Adrenal gland (tissue), 9 donors: ENCODE measurements at regions not wholly inside any gene's neighbourhood (a gene's known extent, or its start where the extent isn't known, plus 50 kb on each side); places are given as distances from the start of the nearest gene placed in this dataset.

Source experiments
- DNase-seq, 7 donors: peaks; one replicate each; pipeline ENCODE4 v3.0.0-alpha.2; 2019 to 2020
- H3K27ac ChIP-seq, 5 donors: fragments of 200-600 bp; sonication (generic) in 4 of 5; 1 replicate in 3 of 5; 2 replicates in 2 of 5; pipeline versions ENCODE4 v1.5.1 to v1.8.0; 2016 to 2020; ENCODE audit warnings: mild to moderate bottlenecking in 1 of 5
- H3K27me3 ChIP-seq: fragments of 200-600 bp; 2 replicates; pipeline ENCODE4 v1.8.0; 2021
- H3K36me3 ChIP-seq, 2 donors: fragments of 200-600 bp; replicated peaks in 1 of 2; 1 replicate in 1 of 2; 2 replicates in 1 of 2; pipeline versions ENCODE4 v1.5.1 to v1.8.0; 2018 to 2022
- H3K4me1 ChIP-seq, 2 donors: fragments of 200-600 bp; replicated peaks in 1 of 2; 1 replicate in 1 of 2; 2 replicates in 1 of 2; pipeline versions ENCODE4 v1.5.1 to v1.8.0; 2018 to 2021
- H3K4me3 ChIP-seq, 4 donors: fragments of 200-600 bp; sonication (generic) in 3 of 4; one replicate each; pipeline ENCODE4 v1.5.1; 2016 to 2018
- H3K9me3 ChIP-seq, 3 donors: fragments of 200-600 bp; sonication (generic) in 1 of 3; replicated peaks in 1 of 3; 1 replicate in 2 of 3; 2 replicates in 1 of 3; pipeline versions ENCODE4 v1.5.1 to v1.8.0; 2016 to 2021
- POLR2A ChIP-seq, 2 donors: fragments of 450-650 bp; IDR thresholded peaks; one replicate each; pipeline ENCODE4 v1.6.1; 2017; ENCODE audit warnings: antibody characterized with exemption in 2 of 2, mild to moderate bottlenecking in 2 of 2, moderate library complexity in 1 of 2
- WGBS, 4 donors: extraction: QIAGEN DNeasy Blood & Tissue Kit in 2 of 4; methylation state at CpG; one replicate each; pipeline versions ENCODE4 v1.1.5 to v1.1.7; 2013 to 2017; 5-methylcytosine and 5-hydroxymethylcytosine counted together
- intact Hi-C, 2 donors: fragments of 100-400 bp; cut with DNase I; formaldehyde crosslinking; loops; one replicate each; pipeline versions ENCODE4 v1.14.1 to v1.15.0; 2022 to 2023
- TF ChIP-seq, protein P1 (sequence below), 6 experiments: fragments of 450-650 bp in 4 of 6; fragments of 200-600 bp in 2 of 6; sonication (generic) in 1 of 6; IDR thresholded peaks; 1 replicate in 5 of 6; 2 replicates in 1 of 6; pipeline versions ENCODE4 v1.5.1 to v1.8.0; 2016 to 2021; ENCODE audit warnings: antibody characterized with exemption in 6 of 6, mild to moderate bottlenecking in 2 of 6, moderate library complexity in 1 of 6
- donor health status: healthy with polysubstance abuse.
- donor health status: Bipolar disorder and iron deficiency.
- donor health status: DM: yes; HTN: yes; CAD: no.
- donor health status: DM: no; HTN: no; CAD: no.
- donor health status: DM: no; HTN: no; CAD: no.

DNA sequence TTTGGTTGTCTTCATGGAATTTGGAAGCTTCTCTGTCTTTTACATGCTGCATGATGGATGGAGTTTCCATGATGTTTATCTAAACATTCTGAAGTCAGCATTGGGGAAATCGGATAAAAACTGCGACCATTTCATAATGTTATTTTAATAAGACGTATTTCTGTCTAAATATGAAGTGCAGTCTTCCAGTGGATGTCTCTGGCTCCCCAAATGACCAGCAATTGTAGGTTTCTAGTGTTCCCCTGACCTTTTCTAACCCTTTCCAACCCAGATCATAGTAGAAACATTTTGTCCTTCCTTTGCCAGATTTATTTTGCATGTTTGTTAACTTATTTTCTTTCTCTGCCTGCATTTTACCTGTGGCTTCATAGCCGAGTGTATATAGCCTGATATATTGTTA is 559.3 kb downstream of the ADCYAP1 start:
- intact Hi-C loops, result no loop called here
- no peak overlapping the region for H3K27ac ChIP-seq
- H3K27me3 ChIP-seq, result no peaks in the 10 kb centered on the region
- 49 to 67% (median 55%) methylated on average over 4 of the region's 4 CpGs for WGBS, 4 donors
- no peak for DNase-seq
- no peaks in the 10 kb centered on the region for H3K9me3 ChIP-seq
- no peaks in the 10 kb centered on the region for H3K4me1 ChIP-seq
- no peak for TF ChIP-seq POLR2A (IDR thresholded peaks at IDR 0.05)
- TF ChIP-seq, protein P1, sequence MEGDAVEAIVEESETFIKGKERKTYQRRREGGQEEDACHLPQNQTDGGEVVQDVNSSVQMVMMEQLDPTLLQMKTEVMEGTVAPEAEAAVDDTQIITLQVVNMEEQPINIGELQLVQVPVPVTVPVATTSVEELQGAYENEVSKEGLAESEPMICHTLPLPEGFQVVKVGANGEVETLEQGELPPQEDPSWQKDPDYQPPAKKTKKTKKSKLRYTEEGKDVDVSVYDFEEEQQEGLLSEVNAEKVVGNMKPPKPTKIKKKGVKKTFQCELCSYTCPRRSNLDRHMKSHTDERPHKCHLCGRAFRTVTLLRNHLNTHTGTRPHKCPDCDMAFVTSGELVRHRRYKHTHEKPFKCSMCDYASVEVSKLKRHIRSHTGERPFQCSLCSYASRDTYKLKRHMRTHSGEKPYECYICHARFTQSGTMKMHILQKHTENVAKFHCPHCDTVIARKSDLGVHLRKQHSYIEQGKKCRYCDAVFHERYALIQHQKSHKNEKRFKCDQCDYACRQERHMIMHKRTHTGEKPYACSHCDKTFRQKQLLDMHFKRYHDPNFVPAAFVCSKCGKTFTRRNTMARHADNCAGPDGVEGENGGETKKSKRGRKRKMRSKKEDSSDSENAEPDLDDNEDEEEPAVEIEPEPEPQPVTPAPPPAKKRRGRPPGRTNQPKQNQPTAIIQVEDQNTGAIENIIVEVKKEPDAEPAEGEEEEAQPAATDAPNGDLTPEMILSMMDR (IDR thresholded peaks at IDR 0.05), result no peak
- H3K36me3 ChIP-seq, result no peaks in the 10 kb centered on the region
- no peak overlapping the region for H3K4me3 ChIP-seq

DNA sequence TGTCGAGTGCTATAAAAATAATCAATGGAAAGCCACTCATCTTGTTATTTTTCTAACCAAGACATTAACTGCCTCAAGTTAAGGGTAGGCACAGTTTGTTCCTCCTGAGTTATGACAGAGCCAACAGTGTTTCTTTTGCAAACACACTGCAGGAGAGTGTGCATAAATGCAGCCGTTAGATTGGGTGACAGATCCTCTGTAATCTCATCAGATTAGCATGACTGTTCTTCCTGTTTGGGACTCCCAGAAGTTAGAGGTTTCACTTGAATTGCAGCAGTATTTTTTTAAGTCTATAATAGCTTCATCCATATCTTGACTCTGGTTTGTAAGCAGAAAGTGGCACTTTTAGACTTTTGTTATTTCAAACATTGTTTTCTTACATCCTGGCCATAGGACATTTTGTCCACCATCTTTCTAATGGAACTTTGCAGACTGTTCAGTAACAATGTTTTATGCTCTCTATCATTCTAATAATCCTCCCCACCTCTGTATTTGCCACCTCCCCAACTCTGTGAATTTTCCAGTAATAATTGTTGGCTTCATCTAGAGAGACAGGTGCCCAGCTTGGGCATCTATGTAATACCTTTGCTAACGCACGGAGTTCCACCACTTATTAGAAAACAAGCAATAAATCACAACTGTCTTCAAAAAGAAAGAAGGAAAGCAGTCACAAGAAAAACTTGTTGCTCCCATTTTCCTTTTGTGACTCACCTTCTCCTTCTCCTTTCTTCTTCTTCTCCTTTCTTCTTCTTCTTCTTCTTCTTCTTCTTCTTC is 560.0 kb downstream of the ADCYAP1 start:
- Histone ChIP-seq H3K27me3 (no peaks in the 10 kb centered on the region), H3K9me3 (no peaks in the 10 kb centered on the region), H3K27ac (no peak overlapping the region), H3K4me1 (no peaks in the 10 kb centered on the region), H3K36me3 (no peaks in the 10 kb centered on the region), H3K4me3 (no peak overlapping the region)
- intact Hi-C loops, result no loop called here
- TF ChIP-seq POLR2A (IDR thresholded peaks at IDR 0.05), result no peak
- TF ChIP-seq, protein P1 (IDR thresholded peaks at IDR 0.05), result no peak
- no peak for DNase-seq
- WGBS, 4 donors, result 32 to 52% (median 40%) methylated on average over 4 of the region's 4 CpGs

DNA sequence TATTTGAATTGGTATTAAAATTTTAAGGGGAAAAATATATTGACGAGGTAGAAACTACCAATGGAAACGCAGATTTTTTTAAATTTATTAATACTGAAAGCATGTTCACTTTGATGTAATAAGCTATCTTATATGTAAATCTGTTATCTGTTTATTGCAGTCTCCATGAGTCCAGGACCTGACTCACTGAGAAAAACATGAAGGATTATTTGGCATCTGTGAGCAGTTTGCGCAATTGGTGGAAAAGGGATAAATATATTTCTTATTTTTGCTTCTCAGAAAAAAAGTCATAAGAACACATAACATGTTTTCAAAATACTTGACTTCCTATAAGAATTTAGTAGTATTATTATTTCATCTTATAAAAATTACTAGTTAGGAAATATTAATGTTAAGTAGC is 561.4 kb downstream of the ADCYAP1 start:
- WGBS, 4 donors, result 70 to 87% (median 81%) methylated on average over 3 of the region's 3 CpGs
- no peak for DNase-seq

DNA sequence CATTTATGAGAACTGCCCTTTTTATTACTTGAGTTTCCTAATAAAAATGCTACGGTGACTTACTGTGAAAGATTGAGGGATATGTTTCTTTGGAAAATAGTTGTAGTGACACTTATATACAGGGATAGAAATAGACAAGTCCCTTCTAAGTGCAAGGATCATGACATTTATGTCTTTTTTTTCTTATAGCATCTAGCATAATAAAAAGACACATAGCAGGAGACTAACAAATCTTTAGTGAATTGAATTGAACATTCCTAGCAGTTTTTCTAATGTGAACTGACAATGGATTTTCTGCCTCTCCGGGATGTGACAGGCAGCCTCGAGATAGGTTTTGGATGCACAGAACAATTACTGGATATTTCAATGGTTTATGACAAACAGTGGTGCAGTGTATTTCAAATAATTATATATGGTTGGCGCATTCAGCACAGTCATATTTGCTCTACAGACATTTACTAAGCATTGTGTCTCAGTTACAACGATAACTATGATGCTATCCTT is 562.8 kb downstream of the ADCYAP1 start:
- intact Hi-C loops, result no loop called here
- Histone ChIP-seq H3K9me3 (no peaks in the 10 kb centered on the region), H3K4me1 (no peaks in the 10 kb centered on the region), H3K27ac (no peak overlapping the region), H3K27me3 (no peaks in the 10 kb centered on the region), H3K36me3 (no peaks in the 10 kb centered on the region), H3K4me3 (no peak overlapping the region)
- TF ChIP-seq, protein P1 (IDR thresholded peaks at IDR 0.05), result no peak
- TF ChIP-seq POLR2A (IDR thresholded peaks at IDR 0.05), result no peak
- DNase-seq, result no peak
- 65 to 77% (median 69%) methylated on average over 5 of the region's 5 CpGs for WGBS, 4 donors

More for the DNA sequence above, 561.4 kb downstream of the ADCYAP1 start:
- Histone ChIP-seq H3K36me3 (no peaks in the 10 kb centered on the region), H3K9me3 (no peaks in the 10 kb centered on the region), H3K27ac (no peak overlapping the region), H3K4me3 (no peak overlapping the region), H3K4me1 (no peaks in the 10 kb centered on the region), H3K27me3 (no peaks in the 10 kb centered on the region)
- TF ChIP-seq, protein P1 (IDR thresholded peaks at IDR 0.05), result no peak
- no peak for TF ChIP-seq POLR2A (IDR thresholded peaks at IDR 0.05)
- intact Hi-C loops, result no loop called here
